HEK293 (cell line): ENCODE measurements at regions not wholly inside any gene's neighbourhood (a gene's known extent, or its start where the extent isn't known, plus 50 kb on each side); places are given as distances from the start of the nearest gene placed in this dataset.

ENCODE experiments used
- CTCF ChIA-PET: fragments of 350-600 bp; formaldehyde crosslinking; extraction: SDS; loops from one replicate; lab custom pipeline; 2021; ENCODE audit warnings: antibody characterized with exemption; lab: Yijun Ruan, JAX
- POLR2A ChIA-PET: fragments of 300-600 bp; formaldehyde crosslinking; extraction: SDS; loops from one replicate; lab custom pipeline; 2020; ENCODE audit warnings: antibody characterized with exemption, inconsistent platforms; lab: Yijun Ruan, JAX
- H3K27ac ChIP-seq: fragments of 200-500 bp; sonication (Bioruptor generic); 2 replicates; pipeline ENCODE4 v1.5.1; 2014; ENCODE audit warnings: low read depth, low read length, control low read depth, inconsistent platforms; ENCODE audit errors: extremely low read depth
- H3K36me3 ChIP-seq, 2 experiments: fragments of 200-500 bp in 1 of 2; sonication (Bioruptor generic) in 1 of 2; 1 replicate in 1 of 2; 2 replicates in 1 of 2; pipeline ENCODE4 v1.5.1; 2014 to 2017; ENCODE audit warnings: inconsistent platforms in 2 of 2, low read length in 2 of 2; ENCODE audit not compliant: control insufficient read depth in 2 of 2, insufficient read depth in 1 of 2
- H3K4me1 ChIP-seq: fragments of 200-500 bp; sonication (Bioruptor generic); 2 replicates; pipeline ENCODE4 v1.5.1; 2014; ENCODE audit warnings: mild to moderate bottlenecking, low read length, inconsistent platforms; ENCODE audit not compliant: control insufficient read depth, insufficient read depth
- H3K4me3 ChIP-seq: 2 replicates; pipeline ENCODE4 v1.5.1; 2011; ENCODE audit warnings: low read depth, mild to moderate bottlenecking, control low read depth, low read length, moderate library complexity
- H3K9me3 ChIP-seq: fragments of 200-500 bp; sonication (Bioruptor generic); 2 replicates; pipeline ENCODE4 v1.5.1; 2014; ENCODE audit warnings: low read depth, low read length, inconsistent platforms; ENCODE audit not compliant: control insufficient read depth, insufficient read depth
- SCRT2 ChIP-seq: fragments of 450-650 bp; formaldehyde crosslinking; IDR thresholded peaks from 2 replicates; pipeline ENCODE4 v1.5.1; 2016; ENCODE audit warnings: missing biosample characterization, missing genetic modification characterization
- SP2 ChIP-seq: fragments of 450-650 bp; formaldehyde crosslinking; IDR thresholded peaks from 2 replicates; pipeline ENCODE4 v1.5.1; 2016; ENCODE audit warnings: missing biosample characterization, missing genetic modification characterization
- YY2 ChIP-seq: fragments of 450-650 bp; formaldehyde crosslinking; IDR thresholded peaks from 2 replicates; pipeline ENCODE4 v1.5.1; 2016; ENCODE audit warnings: missing biosample characterization, missing genetic modification characterization
- ZFP69B ChIP-seq: fragments of 450-650 bp; formaldehyde crosslinking; IDR thresholded peaks from 2 replicates; pipeline ENCODE4 v1.5.1; 2016; ENCODE audit warnings: missing biosample characterization, missing genetic modification characterization
- ZNF133 ChIP-seq: fragments of 450-650 bp; formaldehyde crosslinking; IDR thresholded peaks from 2 replicates; pipeline ENCODE4 v1.5.1; 2016; ENCODE audit warnings: missing biosample characterization, missing genetic modification characterization
- ZNF146 ChIP-seq: fragments of 450-650 bp; formaldehyde crosslinking; IDR thresholded peaks from 2 replicates; pipeline ENCODE4 v1.5.1; 2016; ENCODE audit warnings: missing biosample characterization, missing genetic modification characterization
- ZNF2 ChIP-seq: fragments of 450-650 bp; formaldehyde crosslinking; IDR thresholded peaks from 2 replicates; pipeline ENCODE4 v1.5.1; 2016; ENCODE audit warnings: missing biosample characterization, missing genetic modification characterization
- ZNF202 ChIP-seq: fragments of 450-650 bp; formaldehyde crosslinking; IDR thresholded peaks from 2 replicates; pipeline ENCODE4 v1.5.1; 2016; ENCODE audit warnings: missing biosample characterization, missing genetic modification characterization, borderline replicate concordance
- ZNF221 ChIP-seq: fragments of 450-650 bp; formaldehyde crosslinking; IDR thresholded peaks from 2 replicates; pipeline ENCODE4 v1.5.1; 2017; ENCODE audit warnings: missing biosample characterization, missing genetic modification characterization, borderline replicate concordance
- ZNF248 ChIP-seq: fragments of 450-650 bp; formaldehyde crosslinking; IDR thresholded peaks from 2 replicates; pipeline ENCODE4 v1.5.1; 2017; ENCODE audit warnings: missing biosample characterization, missing genetic modification characterization
- ZNF311 ChIP-seq: fragments of 450-650 bp; formaldehyde crosslinking; IDR thresholded peaks from 2 replicates; pipeline ENCODE4 v1.5.1; 2017; ENCODE audit warnings: missing biosample characterization, missing genetic modification characterization, borderline replicate concordance
- ZNF544 ChIP-seq: fragments of 450-650 bp; formaldehyde crosslinking; IDR thresholded peaks from 2 replicates; pipeline ENCODE4 v1.5.0; 2017; ENCODE audit warnings: missing biosample characterization, missing genetic modification characterization
- ZNF555 ChIP-seq: fragments of 450-650 bp; formaldehyde crosslinking; conservative IDR thresholded peaks from 2 replicates; pipeline ENCODE4 v1.5.1; 2017; ENCODE audit warnings: missing biosample characterization, mild to moderate bottlenecking, missing genetic modification characterization, inconsistent platforms
- ZNF571 ChIP-seq: fragments of 450-650 bp; formaldehyde crosslinking; IDR thresholded peaks from 2 replicates; pipeline ENCODE4 v1.5.0; 2017; ENCODE audit warnings: missing biosample characterization, missing genetic modification characterization
- ZNF585B ChIP-seq: fragments of 450-650 bp; formaldehyde crosslinking; IDR thresholded peaks from 2 replicates; pipeline ENCODE4 v1.5.1; 2016; ENCODE audit warnings: missing biosample characterization, missing genetic modification characterization
- ZNF626 ChIP-seq: fragments of 450-650 bp; sonication (Bioruptor Pico); formaldehyde crosslinking; IDR thresholded peaks from 2 replicates; pipeline ENCODE4 v1.5.1; 2018; ENCODE audit warnings: missing biosample characterization, missing genetic modification characterization, inconsistent platforms
- ZNF654 ChIP-seq: fragments of 450-650 bp; formaldehyde crosslinking; IDR thresholded peaks from 2 replicates; pipeline ENCODE4 v1.5.1; 2016; ENCODE audit warnings: low read depth, missing biosample characterization, missing genetic modification characterization
- ZNF658 ChIP-seq: fragments of 450-650 bp; formaldehyde crosslinking; IDR thresholded peaks from 2 replicates; pipeline ENCODE4; 2016; ENCODE audit warnings: missing biosample characterization, missing genetic modification characterization
- ZNF701 ChIP-seq: fragments of 450-650 bp; formaldehyde crosslinking; IDR thresholded peaks from 2 replicates; pipeline ENCODE4 v1.5.1; 2016; ENCODE audit warnings: missing biosample characterization, missing genetic modification characterization
- ZNF707 ChIP-seq: fragments of 450-650 bp; formaldehyde crosslinking; IDR thresholded peaks from 2 replicates; pipeline ENCODE4 v1.5.1; 2016; ENCODE audit warnings: missing biosample characterization, missing genetic modification characterization
- TF ChIP-seq, protein P1 (sequence below): fragments of 450-650 bp; formaldehyde crosslinking; IDR thresholded peaks from 2 replicates; pipeline ENCODE4 v1.5.1; 2016; ENCODE audit warnings: missing biosample characterization, missing genetic modification characterization
- TF ChIP-seq, protein P2 (sequence below): fragments of 450-650 bp; formaldehyde crosslinking; IDR thresholded peaks from 2 replicates; pipeline ENCODE4 v1.5.1; 2017; ENCODE audit warnings: missing biosample characterization, missing genetic modification characterization
- TF ChIP-seq, protein P3 (sequence below): fragments of 450-650 bp; formaldehyde crosslinking; IDR thresholded peaks from 2 replicates; pipeline ENCODE4 v1.5.1; 2017; ENCODE audit warnings: missing biosample characterization, missing genetic modification characterization
- TF ChIP-seq, protein P4 (sequence below): fragments of 450-650 bp; formaldehyde crosslinking; IDR thresholded peaks from 2 replicates; pipeline ENCODE4 v1.5.1; 2016; ENCODE audit warnings: missing biosample characterization, missing genetic modification characterization
- TF ChIP-seq, protein P5 (sequence below): fragments of 450-650 bp; formaldehyde crosslinking; IDR thresholded peaks from 2 replicates; pipeline ENCODE4 v1.5.1; 2016; ENCODE audit warnings: missing biosample characterization, missing genetic modification characterization
- TF ChIP-seq, protein P6 (sequence below): fragments of 450-650 bp; formaldehyde crosslinking; IDR thresholded peaks from 2 replicates; pipeline ENCODE4 v1.5.1; 2016; ENCODE audit warnings: missing biosample characterization, missing genetic modification characterization, low read depth

DNA sequence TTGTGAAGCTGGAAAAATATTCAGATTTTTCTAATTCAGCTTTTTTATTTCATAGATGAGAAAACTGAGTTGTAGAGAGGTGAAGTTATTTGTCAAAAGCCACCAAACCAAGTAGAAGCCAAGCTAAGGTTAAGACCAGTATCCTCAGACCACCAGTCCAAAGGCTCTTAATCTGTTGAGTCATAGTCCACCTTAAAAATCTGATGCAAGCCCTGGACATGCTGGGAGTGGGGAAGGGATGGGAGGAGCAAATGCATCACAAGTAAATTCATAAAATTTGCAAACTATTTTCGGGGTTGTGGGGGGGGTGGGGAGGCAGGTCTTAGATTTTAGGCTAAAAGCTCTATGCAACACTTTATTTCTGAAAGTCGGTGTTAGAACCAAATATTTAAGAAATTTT lies 307.7 kb upstream of the SEMA6D start:
- ChIA-PET POLR2A (no interaction called here), CTCF (no interaction called here)
- H3K27ac ChIP-seq, result no peak overlapping the region
- TF ChIP-seq, protein P1, sequence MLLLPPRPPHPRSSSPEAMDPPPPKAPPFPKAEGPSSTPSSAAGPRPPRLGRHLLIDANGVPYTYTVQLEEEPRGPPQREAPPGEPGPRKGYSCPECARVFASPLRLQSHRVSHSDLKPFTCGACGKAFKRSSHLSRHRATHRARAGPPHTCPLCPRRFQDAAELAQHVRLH (tag by site-specific recombination), result no peak
- TF ChIP-seq, protein P2, sequence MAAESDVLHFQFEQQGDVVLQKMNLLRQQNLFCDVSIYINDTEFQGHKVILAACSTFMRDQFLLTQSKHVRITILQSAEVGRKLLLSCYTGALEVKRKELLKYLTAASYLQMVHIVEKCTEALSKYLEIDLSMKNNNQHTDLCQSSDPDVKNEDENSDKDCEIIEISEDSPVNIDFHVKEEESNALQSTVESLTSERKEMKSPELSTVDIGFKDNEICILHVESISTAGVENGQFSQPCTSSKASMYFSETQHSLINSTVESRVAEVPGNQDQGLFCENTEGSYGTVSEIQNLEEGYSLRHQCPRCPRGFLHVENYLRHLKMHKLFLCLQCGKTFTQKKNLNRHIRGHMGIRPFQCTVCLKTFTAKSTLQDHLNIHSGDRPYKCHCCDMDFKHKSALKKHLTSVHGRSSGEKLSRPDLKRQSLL, result no peak
- TF ChIP-seq, protein P3, sequence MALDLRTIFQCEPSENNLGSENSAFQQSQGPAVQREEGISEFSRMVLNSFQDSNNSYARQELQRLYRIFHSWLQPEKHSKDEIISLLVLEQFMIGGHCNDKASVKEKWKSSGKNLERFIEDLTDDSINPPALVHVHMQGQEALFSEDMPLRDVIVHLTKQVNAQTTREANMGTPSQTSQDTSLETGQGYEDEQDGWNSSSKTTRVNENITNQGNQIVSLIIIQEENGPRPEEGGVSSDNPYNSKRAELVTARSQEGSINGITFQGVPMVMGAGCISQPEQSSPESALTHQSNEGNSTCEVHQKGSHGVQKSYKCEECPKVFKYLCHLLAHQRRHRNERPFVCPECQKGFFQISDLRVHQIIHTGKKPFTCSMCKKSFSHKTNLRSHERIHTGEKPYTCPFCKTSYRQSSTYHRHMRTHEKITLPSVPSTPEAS, result no peak
- TF ChIP-seq ZNF311 (no peak), SCRT2 (tag by site-specific recombination) (no peak), ZNF2 (tag by site-specific recombination) (no peak), ZNF248 (tag by site-specific recombination) (no peak), ZNF544 (tag by site-specific recombination) (no peak), ZNF654 (no peak)
- TF ChIP-seq, all 188 proteins: peak for 0
- no peak overlapping the region for H3K4me3 ChIP-seq
- H3K36me3 ChIP-seq, result no peaks in the 10 kb centered on the region
- no peaks in the 10 kb centered on the region for H3K9me3 ChIP-seq
- no peaks in the 10 kb centered on the region for H3K4me1 ChIP-seq

DNA sequence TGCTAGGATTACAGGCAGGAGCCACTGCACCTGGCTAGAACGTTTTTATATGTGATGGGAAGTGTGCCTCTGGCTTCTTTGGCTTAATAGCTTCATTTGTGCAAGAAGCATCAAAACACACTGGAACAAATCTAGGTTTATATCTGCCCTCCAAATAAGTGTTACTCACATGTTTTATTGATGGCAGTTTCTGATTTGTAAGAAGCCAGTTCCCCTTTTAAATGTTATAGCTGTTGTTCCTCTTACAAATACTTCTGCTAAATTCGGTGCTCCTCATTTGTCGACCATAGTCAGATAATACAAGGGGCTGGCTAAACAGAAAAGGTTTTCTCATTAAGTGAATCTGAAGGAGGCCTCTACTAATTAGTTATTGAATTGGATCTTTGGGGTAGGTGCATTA lies 307.1 kb upstream of the SEMA6D start:
- no peak overlapping the region for H3K27ac ChIP-seq
- CTCF ChIA-PET, result interaction anchor here (0.6 kb wide), 1 partner anchor 657 kb away, joined by 3 read pairs; no protein-coding TSS in a partner anchor
- H3K4me1 ChIP-seq, result no peaks in the 10 kb centered on the region
- H3K9me3 ChIP-seq, result no peaks in the 10 kb centered on the region
- H3K36me3 ChIP-seq, result no peaks in the 10 kb centered on the region
- POLR2A ChIA-PET, result no interaction called here
- TF ChIP-seq ZNF707 (no peak), SP2 (tag by site-specific recombination) (no peak), ZNF202 (tag by site-specific recombination) (no peak), YY2 (tag by site-specific recombination) (no peak), ZNF658 (no peak)
- TF ChIP-seq, protein P4, sequence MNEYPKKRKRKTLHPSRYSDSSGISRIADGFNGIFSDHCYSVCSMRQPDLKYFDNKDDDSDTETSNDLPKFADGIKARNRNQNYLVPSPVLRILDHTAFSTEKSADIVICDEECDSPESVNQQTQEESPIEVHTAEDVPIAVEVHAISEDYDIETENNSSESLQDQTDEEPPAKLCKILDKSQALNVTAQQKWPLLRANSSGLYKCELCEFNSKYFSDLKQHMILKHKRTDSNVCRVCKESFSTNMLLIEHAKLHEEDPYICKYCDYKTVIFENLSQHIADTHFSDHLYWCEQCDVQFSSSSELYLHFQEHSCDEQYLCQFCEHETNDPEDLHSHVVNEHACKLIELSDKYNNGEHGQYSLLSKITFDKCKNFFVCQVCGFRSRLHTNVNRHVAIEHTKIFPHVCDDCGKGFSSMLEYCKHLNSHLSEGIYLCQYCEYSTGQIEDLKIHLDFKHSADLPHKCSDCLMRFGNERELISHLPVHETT (tag by site-specific recombination), result no peak
- no peak overlapping the region for H3K4me3 ChIP-seq

DNA sequence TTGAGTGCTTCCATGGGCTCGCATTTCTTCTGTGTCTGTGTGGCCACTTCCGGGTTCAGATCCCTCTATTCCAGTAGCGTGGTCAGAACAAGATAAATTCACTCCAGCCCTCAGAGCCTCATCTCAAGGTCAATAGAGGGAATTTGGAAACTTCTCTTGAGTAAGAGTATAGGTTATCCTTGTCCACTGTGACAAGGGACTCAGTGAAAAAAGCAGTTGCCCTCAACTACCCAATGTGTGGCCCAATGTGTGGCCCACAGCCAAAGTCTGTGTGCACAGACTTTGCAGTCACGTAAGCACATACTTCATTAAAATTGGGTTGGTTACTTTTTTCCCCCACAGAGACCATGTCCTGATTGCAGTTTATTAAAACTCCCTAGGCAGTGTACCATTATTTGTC lies 305.6 kb upstream of the SEMA6D start:
- no peak overlapping the region for H3K27ac ChIP-seq
- CTCF ChIA-PET, result no interaction called here
- no peak overlapping the region for H3K4me3 ChIP-seq
- no peaks in the 10 kb centered on the region for H3K36me3 ChIP-seq
- no peaks in the 10 kb centered on the region for H3K9me3 ChIP-seq
- POLR2A ChIA-PET, result no interaction called here
- H3K4me1 ChIP-seq, result no peaks in the 10 kb centered on the region
- no peak for TF ChIP-seq ZNF626 (tag by site-specific recombination)
- TF ChIP-seq, protein P5, sequence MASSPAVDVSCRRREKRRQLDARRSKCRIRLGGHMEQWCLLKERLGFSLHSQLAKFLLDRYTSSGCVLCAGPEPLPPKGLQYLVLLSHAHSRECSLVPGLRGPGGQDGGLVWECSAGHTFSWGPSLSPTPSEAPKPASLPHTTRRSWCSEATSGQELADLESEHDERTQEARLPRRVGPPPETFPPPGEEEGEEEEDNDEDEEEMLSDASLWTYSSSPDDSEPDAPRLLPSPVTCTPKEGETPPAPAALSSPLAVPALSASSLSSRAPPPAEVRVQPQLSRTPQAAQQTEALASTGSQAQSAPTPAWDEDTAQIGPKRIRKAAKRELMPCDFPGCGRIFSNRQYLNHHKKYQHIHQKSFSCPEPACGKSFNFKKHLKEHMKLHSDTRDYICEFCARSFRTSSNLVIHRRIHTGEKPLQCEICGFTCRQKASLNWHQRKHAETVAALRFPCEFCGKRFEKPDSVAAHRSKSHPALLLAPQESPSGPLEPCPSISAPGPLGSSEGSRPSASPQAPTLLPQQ (tag by site-specific recombination), result no peak
- no peak for TF ChIP-seq ZFP69B (tag by site-specific recombination)
- no peak for TF ChIP-seq ZNF701 (tag by site-specific recombination)
- no peak for TF ChIP-seq ZNF146 (tag by site-specific recombination)
- TF ChIP-seq, protein P4 (tag by site-specific recombination), result no peak
- TF ChIP-seq ZNF571, result no peak
- TF ChIP-seq ZNF221, result no peak
- TF ChIP-seq ZNF555 (tag by site-specific recombination), result no peak
- TF ChIP-seq, protein P6, sequence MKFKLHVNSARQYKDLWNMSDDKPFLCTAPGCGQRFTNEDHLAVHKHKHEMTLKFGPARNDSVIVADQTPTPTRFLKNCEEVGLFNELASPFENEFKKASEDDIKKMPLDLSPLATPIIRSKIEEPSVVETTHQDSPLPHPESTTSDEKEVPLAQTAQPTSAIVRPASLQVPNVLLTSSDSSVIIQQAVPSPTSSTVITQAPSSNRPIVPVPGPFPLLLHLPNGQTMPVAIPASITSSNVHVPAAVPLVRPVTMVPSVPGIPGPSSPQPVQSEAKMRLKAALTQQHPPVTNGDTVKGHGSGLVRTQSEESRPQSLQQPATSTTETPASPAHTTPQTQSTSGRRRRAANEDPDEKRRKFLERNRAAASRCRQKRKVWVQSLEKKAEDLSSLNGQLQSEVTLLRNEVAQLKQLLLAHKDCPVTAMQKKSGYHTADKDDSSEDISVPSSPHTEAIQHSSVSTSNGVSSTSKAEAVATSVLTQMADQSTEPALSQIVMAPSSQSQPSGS (tag by site-specific recombination), result no peak
- TF ChIP-seq SP2 (tag by site-specific recombination), result no peak
- TF ChIP-seq ZNF585B, result no peak
- no peak for TF ChIP-seq ZNF133 (tag by site-specific recombination)
